ENCODE measurements at regions not wholly inside any gene's neighbourhood (a gene's known extent, or its start where the extent isn't known, plus 50 kb on each side); places are given as distances from the start of the nearest gene placed in this dataset.

DNA sequence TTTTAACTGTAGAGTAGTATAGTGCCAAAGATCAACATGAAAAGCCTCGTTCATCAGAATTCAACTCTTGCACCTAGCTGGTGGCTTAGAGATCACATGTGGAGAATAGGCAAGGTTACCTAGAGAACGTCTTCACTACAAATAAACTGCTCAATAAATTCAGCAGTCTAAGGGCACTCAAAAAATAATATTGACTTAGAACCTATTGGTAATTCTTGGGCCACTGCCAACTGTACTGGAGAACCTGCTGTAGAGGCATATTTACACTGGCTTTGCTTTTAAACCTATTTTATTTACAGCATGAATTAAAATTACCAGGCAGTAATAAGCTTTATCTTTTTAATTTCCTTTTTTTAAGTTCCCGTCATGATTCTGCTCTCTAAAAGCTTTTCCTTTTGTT lies 343.7 kb downstream of the PDHA2 start:
- TF ChIP-seq, protein P1, sequence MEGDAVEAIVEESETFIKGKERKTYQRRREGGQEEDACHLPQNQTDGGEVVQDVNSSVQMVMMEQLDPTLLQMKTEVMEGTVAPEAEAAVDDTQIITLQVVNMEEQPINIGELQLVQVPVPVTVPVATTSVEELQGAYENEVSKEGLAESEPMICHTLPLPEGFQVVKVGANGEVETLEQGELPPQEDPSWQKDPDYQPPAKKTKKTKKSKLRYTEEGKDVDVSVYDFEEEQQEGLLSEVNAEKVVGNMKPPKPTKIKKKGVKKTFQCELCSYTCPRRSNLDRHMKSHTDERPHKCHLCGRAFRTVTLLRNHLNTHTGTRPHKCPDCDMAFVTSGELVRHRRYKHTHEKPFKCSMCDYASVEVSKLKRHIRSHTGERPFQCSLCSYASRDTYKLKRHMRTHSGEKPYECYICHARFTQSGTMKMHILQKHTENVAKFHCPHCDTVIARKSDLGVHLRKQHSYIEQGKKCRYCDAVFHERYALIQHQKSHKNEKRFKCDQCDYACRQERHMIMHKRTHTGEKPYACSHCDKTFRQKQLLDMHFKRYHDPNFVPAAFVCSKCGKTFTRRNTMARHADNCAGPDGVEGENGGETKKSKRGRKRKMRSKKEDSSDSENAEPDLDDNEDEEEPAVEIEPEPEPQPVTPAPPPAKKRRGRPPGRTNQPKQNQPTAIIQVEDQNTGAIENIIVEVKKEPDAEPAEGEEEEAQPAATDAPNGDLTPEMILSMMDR (conservative IDR thresholded peaks at IDR 0.05; ENCODE audit: low read depth, low read length) = no peak
- no peak for TF ChIP-seq MAFK (IDR thresholded peaks at IDR 0.05; ENCODE audit: low read depth, low read length)
- TF ChIP-seq POLR2A (IDR thresholded peaks at IDR 0.05; ENCODE audit: low read depth, low read length) = no peak
- TF ChIP-seq FOS (IDR thresholded peaks at IDR 0.05; ENCODE audit: low read depth, low read length) = no peak
- TF ChIP-seq MAZ (IDR thresholded peaks at IDR 0.05; ENCODE audit: borderline replicate concordance, low read depth, low read length) = no peak
- TF ChIP-seq, protein P2, sequence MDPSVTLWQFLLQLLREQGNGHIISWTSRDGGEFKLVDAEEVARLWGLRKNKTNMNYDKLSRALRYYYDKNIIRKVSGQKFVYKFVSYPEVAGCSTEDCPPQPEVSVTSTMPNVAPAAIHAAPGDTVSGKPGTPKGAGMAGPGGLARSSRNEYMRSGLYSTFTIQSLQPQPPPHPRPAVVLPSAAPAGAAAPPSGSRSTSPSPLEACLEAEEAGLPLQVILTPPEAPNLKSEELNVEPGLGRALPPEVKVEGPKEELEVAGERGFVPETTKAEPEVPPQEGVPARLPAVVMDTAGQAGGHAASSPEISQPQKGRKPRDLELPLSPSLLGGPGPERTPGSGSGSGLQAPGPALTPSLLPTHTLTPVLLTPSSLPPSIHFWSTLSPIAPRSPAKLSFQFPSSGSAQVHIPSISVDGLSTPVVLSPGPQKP (IDR thresholded peaks at IDR 0.05; ENCODE audit: borderline replicate concordance, low read depth, low read length) = no peak
- TF ChIP-seq CEBPB (IDR thresholded peaks at IDR 0.05; ENCODE audit: low read depth, low read length) = no peak
- TF ChIP-seq SMC3 (IDR thresholded peaks at IDR 0.05; ENCODE audit: low read depth, low read length) = no peak
- TF ChIP-seq MXI1 (IDR thresholded peaks at IDR 0.05; ENCODE audit: borderline replicate concordance, low read depth, low read length) = no peak
